HG02840 (cell line): ENCODE measurements at regions not wholly inside any gene's neighbourhood (a gene's known extent, or its start where the extent isn't known, plus 50 kb on each side); places are given as distances from the start of the nearest gene placed in this dataset.

ENCODE experiments used
- ATAC-seq: cut with Tn5 transposase; IDR thresholded peaks from one replicate; pipeline ENCODE4 v1.9.1; 2021; ENCODE audit warnings: mild to moderate bottlenecking, moderate library complexity, moderate number of reproducible peaks; ENCODE audit not compliant: unreplicated experiment, low FRiP score

DNA sequence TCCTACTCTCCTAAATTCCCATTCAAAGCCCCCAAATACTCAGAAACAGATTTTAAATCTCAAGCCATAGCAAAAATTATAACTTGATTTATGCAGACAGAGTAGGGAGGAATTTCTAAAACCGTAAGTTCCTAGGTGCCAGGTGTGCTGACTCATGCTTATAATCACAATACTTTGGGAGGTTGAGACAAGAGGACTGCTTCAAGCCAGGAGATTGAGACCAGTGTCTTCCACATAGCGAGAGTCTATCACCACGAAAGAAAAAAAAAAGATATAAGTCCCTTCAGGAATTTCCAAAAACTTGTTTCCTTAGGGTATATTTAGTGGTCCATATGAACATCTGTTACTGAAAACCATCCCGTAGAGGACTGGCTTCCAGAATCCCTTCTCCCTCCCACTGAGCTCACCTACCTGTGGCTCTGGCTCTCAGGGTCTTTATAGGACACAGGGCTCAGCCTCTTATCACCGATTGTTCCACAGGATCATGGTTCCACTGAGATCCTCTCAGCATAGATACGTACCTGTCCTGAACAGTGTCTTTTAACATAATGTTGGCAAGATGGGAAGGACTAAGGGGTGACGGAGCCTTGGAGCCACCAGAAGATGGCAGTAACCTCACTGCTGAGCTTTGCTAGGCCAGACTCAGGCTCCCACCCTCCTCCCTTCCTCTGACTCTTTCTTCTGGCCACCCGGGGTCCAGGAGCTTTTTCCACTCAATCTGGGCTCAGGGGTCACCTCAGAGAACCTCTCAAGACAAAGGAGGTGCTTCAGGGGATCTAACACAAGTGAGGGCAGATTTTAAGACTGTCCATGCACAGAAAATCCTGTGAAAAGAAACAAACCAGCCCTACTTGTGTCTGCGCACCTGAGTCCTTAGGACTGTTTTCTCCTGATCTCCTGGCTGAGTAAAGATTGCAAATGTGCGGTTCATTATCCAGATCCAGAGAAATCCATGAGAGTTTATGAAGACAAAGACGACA, 117.5 kb upstream of the TOP3B start:
- ATAC-seq = no peak

DNA sequence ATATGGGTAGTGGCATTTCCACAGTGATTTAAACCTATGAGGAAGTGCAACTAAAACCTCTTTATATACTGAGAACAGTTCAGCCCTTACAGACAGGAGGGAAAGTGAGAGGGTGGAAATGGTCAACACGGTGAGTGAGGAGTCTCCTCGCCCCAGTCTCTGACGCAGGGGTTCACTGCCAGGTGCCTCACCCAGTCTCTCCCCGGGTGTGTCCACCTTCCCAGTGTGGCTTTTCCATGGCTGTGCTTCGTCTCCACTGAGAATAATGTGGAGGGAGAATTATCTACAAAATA, 116.6 kb upstream of the TOP3B start:
- ATAC-seq = no peak

DNA sequence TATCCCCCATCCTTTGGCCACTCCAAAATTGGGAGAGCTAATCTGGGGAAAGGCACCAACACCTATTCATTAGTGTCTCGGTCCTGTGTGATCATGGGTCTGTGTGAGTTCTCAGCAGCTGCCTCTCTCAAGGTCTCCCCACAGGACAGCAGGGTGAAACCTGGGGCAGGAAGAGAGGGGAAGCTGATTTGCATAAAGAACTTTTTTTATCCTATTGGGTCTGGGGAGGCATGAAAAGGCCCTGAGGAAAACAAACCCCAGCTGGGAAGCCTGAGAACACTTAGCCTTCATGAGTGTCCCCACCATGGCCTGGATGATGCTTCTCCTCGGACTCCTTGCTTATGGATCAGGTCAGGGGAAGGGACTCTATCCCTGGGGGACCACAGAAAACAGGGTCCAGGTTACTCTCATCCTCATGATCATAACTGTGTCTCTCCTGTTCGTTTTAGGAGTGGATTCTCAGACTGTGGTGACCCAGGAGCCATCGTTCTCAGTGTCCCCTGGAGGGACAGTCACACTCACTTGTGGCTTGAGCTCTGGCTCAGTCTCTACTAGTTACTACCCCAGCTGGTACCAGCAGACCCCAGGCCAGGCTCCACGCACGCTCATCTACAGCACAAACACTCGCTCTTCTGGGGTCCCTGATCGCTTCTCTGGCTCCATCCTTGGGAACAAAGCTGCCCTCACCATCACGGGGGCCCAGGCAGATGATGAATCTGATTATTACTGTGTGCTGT, 116.0 kb upstream of the TOP3B start:
- no peak for ATAC-seq

DNA sequence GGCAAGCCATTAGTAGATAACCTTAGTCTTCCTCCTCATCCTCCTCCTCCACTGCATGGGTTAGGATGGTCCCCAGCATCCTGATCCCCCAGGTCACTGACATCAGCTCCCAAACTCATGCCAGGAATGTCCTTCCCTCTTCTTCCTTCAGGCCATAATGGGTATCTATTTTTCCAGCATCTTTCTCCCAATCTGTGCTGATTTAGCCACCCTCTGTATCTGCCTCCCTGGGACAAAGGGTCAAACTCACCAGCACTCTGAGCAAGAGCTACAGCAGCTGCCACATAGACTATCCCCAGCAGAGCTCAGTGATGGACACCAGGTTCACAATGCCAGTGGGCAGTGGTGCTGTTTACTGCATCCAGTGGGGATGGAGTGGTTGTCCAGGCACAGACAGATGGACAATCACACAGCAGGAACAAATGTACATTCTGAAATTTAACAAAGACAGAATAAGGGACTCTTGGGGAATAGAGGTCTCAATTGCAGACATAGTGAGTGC, 115.2 kb upstream of the TOP3B start:
- ATAC-seq = no peak

DNA sequence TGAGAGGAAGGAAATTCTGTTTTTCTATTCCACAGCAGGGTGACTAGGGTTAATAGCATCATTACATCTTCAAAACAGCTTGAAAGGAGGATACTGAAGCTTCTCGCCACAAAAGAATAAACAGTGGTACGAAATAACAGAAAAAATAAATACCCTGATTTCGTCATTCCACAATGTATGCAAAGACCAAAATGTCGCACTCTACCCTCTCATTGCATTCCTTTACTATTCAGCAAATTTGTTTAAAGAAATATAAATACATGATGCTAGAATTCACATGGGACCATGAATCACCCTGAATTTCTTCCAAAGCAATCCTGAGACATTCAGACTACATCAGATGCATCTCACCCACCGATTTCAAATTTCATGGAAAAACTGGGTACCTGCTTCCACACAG, 112.3 kb upstream of the TOP3B start:
- no peak for ATAC-seq

DNA sequence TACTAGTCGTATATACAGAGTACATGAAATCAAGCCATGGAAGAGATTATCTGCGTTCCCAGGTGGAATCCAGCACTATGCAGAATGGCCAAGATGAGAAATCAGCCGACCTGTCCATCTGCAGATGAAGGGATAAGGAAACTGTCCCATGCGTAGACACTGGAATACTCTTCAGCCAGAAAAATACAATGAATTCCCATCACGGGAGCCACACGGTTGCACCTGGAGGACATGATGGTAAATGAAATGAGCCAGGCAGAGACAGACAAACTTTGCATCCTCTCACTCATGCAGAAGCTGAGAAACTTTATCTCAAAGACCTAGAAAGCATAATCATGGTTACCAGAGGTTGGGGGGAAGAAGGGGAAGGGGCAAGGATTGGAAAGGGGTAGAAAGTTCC, 111.9 kb upstream of the TOP3B start:
- no peak for ATAC-seq

DNA sequence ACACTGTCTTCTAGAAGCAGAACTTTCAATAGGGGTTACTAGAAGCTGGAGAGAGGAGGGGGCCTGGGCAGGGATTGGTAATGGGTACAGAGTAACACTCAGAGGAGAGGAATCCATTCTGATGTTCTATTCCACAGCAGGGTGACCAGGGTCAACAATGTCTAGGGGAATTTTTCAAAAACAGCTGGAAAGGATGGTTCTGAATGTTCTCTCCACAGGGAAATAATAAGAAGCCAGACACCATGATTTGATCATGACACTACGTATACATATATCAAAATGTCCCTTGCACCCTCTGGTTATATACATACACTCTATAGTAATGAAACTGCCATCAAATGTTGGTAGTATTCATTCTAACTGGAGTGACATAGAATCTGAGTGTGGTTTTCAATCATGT, 111.2 kb upstream of the TOP3B start:
- no peak for ATAC-seq

DNA sequence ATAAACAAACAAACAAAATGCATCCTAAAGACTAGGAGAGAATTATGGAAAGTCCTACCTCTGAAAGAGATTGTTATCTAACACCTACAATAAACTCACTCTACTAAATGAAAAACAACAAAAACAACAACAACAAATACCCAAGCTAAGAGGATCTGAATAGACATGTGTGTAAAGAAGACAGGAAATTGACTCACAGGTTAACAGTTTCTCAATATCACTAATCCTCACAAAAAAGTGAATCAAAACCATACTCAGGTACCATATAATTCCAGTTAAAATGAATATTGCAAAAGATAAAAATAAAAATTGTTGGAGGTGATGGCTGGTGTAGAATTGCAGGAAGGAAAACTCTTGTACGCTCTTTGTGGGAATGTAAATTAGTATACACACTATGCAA, 110.4 kb upstream of the TOP3B start:
- ATAC-seq = no peak

DNA sequence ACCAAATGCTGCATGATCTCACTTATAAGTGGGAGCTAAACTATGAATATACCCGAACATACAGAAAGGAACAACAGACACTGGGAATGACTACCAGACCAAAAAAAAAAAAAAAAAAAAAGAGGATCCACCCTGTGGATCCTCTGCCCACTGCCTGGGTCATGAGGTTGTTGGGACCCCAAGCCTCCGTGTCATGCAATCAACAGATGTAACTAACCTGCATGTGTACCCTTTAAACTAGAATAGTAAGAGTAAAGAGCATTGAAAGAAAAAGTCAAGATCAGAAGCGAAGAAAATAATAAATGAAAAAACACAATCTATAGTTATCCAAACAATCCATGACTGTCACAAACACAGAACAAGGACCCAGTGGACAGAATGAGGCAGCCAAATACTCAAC, 109.5 kb upstream of the TOP3B start:
- ATAC-seq = no peak

DNA sequence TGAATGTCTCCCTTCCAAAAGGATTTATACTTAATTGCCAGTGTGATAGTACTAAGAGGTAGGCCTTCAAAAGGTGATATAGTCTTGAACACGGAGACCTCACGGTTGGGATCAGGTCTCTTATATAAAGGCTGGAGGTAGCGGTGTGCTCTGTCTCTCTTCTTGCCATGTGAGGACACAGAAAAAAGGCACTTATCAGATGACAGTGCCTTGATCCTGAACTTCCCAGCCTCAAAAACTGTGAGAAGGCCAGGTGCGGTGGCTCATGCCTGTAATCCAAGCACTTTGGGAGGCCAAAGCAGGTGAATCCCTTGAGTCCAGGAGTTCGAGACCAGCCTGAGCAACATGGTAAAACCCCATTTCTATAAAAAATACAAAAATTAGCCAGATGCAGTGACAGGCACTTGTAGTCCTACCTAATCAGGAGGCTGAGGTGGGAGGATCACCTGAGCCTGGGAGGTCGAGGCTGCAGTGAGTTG, 108.9 kb upstream of the TOP3B start:
- ATAC-seq = no peak

DNA sequence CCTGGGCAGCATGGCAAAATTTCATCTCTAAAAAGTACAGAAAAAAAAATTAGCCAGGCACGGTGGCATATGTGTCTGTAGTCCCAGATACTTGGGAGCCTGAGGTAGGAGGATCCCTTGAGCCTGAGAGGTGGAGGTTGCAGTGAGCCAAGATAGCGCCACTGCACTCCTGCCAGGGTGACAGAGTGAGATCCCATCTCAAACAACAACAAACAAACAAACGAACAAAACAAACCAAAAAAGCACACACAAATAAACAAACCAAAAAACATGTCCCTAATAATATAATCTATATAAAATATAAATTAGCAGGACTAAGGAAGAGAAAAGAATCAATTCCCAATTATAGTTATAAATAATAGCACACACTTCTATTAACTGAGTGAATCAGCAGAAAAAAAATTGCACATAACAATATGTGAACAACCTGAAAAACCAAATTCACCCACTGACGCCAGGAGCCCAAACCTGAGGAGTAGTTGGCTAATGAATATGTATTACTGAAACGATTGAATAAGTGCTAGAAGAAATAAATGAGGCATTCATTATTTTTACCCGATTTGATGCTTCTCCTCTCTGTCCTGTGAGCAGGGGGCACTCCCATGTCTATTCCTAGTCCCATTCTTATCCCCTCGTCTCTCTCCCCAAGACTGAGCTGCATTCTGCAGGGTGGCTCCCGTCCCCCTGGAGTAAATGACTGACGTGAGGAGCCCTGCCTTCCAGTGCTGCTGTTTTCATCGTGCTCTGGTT, 108.2 kb upstream of the TOP3B start:
- no peak for ATAC-seq

DNA sequence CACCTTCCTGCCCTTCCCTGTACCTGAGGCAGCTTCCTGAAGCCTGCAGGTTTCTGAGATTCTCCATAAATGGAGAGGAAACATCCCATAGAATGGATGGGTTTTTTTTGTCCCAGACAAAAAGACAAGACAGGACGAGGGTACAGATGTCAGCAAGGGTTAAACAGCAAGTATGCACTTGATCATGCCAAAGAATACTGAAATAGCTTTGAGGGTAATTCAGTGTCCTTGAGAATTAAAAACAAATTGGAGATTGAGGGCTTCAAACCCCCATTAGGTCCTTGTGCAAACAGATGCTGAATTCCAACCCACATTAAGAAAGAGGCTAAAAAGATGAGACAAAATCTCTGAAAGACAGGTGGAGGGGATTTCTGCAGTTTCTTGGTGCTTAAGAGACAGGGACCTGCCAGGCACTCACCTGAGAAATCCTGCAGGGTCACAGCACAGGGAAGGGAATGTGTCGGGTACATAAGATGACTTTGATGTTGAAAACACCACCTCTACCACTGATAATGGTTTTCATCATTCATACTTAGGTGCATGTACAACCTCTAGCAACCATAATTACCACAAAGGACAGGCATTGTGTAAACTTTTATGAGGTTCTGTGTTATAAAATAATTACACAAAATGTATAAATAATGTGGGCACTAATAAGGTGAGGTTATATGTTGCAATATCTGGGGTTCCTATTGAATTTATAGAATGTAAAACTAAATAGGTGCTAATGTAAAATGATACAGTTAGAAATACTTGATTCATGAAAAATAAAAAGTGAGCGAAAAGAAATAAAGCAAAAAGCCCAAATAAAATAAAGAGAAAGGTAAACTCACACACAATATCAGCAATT, 107.1 kb upstream of the TOP3B start:
- no peak for ATAC-seq

DNA sequence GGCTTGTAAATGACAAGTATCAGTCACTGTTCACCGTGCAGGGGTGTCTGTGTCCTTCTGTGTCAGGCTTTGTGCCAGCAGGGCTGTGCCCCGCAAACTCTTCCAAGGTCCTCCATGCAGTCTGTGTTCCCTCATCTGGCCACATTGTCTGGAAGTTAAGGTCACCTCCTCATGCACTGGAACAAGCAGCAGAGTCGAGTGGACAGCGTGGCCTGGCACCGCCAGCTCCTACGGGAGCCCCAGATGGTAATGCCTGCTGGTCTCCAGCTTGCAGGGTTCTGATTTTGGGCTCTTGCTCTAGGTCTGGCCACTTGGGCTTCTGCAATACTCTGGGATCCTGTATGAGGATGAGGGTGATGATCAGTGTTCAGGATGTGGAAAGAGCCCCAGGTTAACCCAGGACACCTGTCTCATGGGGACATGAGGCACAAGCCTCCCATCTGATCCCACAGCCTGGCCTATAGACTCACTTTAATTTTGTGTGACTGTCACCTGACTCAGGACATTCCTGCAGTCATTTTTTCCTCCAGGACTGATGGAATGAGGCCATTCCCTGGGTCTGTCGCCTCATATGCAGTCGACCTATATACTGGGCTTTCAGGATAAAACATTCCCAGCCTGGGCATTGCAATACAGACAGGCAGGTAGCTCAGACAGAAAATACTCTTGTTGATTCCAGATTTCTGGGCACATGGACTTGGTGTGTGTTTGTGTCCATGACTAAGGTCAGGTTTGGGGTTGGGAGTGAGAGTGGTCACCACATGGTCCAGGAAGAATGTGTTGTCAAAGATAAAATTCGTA, 106.3 kb upstream of the TOP3B start:
- no peak for ATAC-seq

DNA sequence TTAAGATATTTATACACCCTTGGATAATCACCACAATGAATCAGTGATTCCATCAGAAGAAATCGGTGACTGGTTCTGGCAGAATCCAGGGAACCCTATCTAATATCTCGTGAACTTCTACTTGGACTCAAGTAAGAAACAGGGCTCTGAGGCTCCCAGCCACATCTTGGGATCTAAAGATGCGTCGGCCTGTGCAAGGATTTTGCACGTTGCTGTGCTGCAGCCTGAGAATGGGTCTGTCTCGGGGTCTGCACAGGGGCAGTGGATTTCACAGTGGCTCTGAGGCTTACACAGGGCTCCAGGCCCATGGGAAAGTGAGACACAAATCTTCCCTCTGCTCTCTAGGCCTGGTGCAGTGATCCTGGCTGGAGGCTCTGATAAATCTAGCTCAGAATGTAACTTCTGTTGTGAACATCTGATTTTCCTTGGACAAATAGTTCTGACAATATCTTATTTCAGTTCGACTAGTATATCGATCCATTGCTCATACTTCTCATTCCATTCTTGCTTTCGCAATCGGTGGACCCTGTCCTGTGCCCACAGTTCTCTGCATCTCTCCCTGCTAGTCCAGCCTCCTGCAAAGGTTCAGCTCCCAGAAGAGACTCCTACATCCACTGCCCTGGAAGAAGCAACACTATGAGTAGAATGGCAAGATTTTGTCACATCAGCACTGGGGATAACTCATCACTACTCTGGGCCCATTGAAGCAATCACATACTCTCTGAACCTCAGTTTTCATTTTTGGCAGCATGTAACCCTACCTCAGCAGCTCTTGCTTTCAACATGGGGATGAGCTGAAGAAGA, 105.5 kb upstream of the TOP3B start:
- ATAC-seq = no peak

DNA sequence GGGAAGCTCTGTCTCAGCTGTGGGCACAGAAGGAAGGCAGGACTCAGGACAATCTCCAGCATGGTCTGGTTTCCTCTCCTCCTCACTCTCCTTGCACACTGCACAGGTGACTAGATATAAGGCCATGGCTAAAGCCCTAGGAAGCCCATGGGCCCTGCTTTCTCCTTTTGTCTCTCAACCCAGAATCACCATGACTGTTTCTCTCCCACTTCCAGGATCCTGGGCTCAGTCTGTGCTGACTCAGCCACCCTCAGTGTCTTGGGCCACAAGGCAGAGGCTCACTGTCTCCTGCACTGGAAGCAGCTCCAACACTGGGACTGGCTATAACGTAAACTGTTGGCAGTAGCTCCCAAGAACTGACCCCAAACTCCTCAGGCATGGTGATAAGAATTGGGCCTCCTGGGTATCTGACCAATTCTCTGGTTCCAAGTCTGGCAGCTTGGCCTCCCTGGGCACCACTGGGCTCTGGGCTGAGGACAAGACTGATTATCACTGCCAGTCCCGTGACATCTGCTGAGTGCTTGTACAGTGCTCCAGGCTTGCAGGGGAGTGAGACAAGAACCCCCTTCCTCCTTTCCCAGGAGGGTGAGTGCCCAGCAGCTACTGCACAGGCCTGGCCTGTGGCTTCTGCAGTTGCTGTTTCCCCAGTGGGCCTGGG, 104.0 kb upstream of the TOP3B start:
- no peak for ATAC-seq

DNA sequence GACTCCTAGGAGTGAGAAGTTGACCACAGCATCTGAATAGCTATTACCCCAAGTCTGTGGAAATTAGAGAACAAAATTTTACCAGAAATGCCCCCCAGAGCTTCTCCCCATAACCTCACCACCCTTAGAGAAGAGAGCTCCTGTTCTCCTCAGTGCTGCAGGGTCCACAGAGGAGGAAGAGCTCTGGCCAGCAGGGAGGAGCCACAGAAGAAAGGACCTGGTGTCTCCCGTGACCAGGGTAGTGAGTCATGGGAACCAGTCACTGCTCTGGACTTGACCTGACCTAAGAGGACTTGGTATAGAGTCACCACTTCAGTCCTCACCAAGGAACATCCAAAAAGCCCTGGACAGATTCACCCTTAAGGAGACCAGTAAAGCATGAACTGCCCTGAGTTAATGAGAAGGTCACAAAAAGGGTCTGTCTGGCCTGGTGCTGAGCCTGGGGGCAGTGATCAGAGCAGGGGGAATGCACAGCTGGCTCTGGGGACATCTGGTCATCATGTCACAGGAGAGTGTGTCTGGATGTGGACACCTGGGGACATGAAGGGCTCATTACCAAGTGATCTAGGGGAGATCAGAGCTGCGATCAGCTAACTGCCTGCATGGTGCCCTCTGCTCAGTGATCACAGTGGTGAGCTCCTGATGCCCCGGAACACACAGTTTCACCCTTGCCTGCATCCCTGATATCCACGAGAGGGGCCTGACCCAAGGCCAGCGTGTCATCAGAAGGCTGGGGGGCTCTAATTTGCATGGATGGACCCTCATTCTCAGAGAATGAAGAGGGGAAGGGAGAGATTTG, 103.3 kb upstream of the TOP3B start:
- ATAC-seq = no peak

DNA sequence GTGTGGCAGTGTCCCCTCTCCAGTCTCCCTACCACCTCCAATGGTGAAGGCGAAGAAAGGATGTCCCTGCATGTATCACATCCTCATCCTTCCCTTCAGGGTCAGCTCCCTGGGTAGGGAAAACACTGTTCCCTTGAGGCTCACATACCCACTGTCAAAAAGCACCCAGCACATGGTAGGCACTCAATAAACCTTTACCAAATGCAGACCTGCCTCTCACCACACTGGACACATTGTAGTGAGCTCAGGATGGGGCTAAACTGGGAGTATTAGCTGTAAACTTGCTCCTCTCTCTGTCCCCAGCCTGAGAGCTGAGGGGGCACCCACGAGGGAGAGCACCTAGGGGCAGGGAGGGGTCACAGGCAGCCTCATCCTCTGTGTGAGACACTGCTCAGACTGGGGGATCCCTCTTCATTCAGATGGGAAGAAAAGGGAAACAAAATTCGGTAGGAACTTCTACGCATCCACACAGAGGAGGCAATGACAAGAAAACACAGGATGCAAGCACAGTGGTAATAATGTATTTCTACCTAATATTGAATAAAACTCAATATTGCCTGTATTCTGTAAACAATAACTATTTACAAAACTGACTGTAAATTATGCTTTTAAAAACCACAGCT, 101.6 kb upstream of the TOP3B start:
- no peak for ATAC-seq
